GM18498 (cell line): ENCODE measurements at regions not wholly inside any gene's neighbourhood (a gene's known extent, or its start where the extent isn't known, plus 50 kb on each side); places are given as distances from the start of the nearest gene placed in this dataset.

ENCODE experiments used
- ATAC-seq: cut with Tn5 transposase; IDR thresholded peaks from one replicate; pipeline ENCODE4 v1.9.1; 2021; ENCODE audit warnings: mild to moderate bottlenecking, moderate library complexity; ENCODE audit not compliant: unreplicated experiment

GRCh38 chr1:29458737-29459619 is 222.7 kb downstream of the PTPRU start:
- no peak for ATAC-seq

DNA sequence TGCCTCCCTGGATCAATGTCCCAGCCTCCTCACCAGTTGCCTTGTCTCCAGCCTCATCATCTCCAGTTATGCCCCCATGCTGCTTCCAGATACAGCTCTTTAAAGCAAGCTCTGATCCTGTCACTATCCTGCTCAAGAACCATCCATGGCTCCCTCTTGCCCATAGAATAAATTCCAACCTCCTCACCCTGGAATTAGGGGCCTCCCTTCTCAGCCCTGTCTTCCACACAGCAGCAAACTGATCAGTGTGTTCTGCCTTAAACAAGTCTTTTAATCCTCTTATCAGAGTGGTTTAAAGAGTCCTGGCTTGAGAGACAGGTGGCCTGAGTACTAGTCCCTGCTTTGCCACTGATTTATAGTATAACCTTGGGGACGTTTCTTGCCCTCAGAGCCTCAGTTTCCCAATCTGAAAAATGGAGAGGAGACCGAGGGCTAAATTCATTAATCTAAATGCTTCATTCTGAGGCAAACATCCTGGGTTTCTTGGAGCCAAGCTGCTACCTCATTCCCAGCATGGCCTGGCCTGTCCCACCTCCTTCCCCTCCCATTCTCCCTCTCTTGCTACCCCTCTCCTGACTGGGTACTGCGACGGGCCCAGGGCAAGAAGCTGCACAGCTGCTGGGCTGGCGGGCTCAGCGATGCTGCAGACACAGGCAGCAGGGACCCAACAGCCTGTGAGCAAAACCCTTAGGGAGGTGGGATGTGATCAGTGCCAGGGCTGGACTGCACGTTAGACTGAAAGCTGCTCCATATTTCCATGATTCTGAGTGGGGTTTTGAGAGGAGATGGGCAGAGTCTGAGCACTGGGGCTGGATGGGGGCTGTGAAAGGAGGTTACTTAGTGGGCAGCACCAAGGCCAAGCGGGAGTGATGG is 221.4 kb downstream of the PTPRU start:
- no peak for ATAC-seq

DNA sequence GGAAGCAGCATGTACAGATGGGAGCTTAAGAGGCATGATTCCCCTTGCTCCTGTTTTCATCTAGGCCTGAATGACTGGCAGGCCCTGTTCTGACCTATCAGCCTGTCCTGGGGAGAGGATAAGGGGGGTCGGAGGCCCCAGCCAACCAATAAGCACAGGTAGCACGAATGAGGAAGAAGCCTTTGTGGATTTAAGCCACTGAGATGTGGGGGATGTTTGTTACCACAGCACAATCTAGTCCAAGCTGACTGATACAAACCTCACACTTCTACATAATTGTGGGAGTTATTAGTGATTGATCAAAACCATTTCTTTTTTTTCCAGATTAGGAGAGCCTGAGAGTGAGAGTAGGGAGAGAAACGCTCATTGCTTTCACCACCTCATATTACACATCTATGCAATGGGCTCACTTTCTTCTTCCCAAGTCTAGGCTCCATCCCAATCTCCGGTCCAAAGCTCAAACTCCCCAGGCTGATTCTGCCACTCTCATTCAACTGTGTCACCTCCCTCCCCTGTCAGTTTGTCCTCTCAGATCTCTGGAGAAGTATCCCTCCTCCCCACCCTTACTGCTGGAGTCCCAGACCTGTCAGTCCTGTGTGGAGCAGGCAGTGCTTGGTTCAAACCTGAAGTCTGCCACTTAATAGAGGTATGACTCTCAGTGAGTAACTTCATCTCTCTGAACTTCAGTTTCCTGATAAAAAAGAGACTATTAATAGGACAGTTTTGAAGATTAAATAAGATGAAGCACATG is 220.5 kb downstream of the PTPRU start:
- ATAC-seq: no peak

DNA sequence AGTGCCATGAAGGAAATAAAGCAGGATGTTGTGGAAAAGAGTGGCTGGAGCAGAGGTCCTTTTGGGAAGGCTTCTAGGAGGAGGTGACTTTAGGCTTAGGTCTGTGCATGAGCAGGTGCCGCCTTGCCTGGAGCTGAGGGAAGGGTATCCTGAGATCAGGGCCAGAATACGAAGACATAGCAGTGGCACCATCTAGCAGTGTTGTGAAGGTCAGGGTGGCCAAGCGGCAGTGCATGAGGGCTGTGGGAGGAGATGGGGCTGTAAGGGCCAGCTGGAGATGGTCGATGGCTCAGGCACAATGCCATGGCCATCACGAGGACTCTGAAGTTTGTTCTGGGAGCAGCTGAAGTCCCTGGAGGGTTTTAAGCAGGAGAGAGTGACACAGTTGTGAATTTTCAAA is 219.5 kb downstream of the PTPRU start:
- no peak for ATAC-seq

GRCh38 chr1:29454616-29455380 is 218.5 kb downstream of the PTPRU start:
- no peak for ATAC-seq

- no peak for ATAC-seq
These were observed 217.3 kb downstream of the PTPRU start for GRCh38 chr1:29453502-29454240.

DNA sequence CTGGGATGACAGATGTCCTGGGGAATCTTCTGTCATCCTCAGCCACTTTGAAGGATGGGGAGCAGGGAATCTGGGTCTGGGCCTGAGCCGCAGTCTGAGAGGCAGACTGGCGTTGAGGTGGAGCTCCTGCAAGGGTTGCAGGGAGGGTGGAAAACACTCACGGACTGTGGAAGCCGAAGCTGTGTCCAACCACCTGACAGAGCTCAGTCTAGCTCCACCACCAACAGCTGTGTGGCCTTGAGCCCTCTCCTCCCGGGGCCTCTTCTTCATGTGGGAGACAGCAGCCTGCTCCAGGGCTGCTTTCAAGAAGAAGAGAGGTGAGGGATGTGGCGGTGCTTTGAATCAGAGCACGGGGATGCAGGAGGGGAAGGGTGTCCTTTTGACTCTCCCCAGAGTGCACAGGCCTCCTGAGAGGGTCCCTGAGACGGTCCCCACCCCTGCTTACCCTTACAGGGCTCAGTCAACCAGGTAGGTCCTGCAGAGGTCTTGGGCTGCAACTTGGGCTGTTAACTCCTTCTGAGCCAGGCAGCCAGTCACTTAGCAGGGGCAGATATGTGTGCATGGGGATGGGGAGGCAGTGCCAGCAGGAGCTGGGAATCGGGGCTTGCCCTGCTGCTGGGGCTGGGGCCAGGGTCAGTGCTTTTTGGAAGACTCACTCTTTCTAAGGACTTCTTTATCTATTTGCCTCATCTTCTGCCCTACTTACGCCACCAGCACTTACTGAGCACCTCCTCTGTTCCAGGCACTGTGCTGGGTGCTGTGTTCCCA is 216.3 kb downstream of the PTPRU start:
- ATAC-seq: no peak

DNA sequence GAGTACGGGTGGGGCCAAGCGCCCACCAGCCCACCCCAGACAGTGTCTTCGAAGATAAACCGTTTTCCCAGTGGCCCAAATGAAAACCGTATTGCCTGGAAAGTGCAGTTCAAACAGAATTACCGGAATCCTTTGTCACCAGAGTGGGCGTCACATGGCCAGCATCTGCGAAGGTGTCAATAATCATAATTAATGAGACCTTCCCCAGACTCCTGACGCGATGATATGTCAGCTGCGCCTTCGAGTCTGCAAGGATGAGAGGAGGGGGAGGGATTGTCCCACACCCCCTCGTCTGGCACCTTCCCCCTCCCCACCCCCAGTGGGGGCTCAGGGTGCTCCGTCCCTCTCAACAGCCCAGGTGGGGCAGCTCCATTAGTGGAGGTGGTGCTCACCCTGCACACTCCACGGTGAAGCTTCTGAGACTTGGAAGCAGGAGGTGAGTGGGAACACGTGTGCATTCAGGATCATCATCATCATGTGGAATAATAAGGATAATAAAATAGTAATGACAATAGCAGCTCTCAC is 215.1 kb downstream of the PTPRU start:
- no peak for ATAC-seq

DNA sequence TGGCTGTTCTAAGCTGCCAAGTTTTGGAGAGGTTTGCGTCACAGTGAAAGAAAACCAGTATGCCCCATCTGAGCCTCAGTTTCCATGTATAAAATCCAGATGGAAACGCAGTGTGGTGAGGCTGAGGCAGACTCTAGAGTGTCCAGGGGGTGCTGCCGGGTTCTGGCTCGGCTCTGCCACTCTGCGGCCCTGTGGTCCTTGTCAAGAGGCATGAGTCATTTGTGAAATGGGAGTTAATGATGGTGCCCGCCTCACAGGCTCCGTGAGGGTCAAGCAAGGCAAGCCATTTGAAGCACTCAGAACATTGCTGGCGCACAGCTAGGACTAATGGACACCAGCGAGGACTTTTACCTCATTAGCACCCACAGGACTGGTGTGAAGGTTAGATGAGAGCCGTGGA is 214.3 kb downstream of the PTPRU start:
- no peak for ATAC-seq

DNA sequence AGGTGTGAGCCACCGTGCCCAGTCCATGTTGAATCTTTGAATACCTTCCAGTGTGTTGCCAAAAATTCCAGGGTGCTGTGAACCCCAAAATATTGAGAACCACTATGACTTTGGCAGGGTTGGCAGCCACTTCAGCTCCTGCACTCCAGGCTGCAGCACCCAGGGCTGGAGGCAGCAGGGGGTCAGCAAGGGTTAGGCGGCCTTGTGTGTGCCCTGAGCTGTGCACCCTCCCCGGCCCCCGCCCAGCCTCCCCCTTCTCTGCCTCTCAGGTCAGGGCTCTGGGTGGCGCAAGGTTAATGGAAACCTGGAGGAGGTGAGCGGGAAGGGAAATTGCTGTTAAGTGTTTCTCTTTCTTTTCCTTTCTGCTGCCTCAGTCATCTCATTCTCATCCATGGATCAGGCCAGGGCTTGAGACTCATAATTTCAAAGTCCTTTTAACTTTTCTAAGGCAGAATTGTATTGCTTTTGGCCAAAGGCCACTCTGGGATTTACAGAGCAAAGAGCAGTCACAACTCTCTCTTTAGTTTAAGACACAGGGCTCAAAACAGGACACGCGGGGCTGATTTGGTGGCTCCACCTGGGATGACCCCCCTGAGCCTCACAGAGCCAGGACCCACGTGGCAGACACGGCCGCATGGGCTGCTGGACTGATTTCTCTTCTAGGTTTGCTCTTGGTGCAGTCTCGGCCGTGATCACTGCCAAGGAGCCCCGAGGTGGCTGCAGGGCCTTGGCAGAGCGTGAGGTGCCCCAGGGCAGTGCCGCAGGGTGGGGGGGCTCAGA is 212.3 kb downstream of the PTPRU start:
- no peak for ATAC-seq

DNA sequence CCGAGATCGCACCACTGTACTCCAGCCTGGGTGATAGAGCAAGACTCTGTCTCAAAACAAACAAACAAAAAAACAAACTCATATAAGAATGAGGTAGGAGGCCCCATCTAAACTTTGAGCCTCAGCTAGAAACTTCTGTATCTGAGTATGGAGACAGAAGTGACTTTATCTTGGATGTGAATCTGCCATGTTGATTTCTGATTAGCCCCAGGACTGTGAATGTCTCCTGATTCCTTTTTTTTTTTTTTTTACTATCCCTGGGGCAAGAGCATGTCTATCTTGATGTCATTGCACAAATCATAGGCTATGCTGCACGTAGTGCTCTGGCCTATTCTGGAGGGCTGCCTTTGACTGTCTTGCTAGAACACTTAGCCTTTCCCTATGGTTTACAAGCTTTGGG is 211.0 kb downstream of the PTPRU start:
- no peak for ATAC-seq

DNA sequence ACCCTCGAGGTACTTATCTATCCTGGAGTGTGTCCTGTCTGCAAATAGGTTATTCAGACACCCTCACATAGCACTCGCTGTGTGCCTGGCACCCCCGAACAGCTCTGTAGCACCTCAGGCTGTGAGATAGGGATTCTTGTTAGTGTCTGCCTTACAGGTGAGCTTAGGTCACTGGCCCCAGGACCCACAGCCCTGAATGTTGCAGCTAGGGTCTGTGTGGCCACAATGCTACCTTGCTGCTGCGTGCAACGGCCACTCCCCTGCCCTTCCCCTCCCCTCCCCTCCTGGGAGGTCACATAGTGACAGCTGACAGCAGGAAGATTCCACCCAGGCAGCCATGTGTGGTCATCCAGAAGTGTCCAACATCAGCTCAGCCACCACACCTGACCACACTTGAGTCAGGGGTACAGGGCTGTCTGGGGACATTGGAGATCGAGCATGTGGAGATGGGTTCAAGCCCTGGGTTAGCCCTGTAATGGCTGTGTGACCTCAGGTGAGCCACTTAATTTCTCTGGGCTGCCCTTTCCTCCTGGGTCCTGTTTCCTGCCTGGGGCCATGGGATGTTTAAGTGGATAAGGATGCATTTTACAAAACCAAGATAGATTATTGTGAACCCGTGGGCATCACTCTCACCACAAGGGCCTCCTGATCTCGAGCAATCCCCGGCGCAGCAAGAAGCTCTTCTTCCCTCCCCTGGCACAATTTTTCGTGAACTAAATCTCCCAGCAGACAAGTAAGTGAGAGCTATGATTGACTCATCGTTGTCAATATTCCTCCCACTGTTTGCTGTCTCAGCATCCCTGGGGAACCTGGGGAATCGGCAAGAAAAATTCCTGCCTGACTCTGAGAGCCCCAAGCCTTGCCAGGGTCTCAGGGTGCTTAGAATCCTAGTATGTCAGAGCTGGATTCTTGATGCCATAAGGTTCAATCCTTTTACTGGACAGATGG is 208.7 kb downstream of the PTPRU start:
- no peak for ATAC-seq

GRCh38 chr1:29444081-29444715 is 207.9 kb downstream of the PTPRU start:
- no peak for ATAC-seq

- ATAC-seq: no peak
These were observed 205.8 kb downstream of the PTPRU start for GRCh38 chr1:29441916-29442668.

- no peak for ATAC-seq
These were observed 203.3 kb downstream of the PTPRU start for GRCh38 chr1:29439615-29440014.

DNA sequence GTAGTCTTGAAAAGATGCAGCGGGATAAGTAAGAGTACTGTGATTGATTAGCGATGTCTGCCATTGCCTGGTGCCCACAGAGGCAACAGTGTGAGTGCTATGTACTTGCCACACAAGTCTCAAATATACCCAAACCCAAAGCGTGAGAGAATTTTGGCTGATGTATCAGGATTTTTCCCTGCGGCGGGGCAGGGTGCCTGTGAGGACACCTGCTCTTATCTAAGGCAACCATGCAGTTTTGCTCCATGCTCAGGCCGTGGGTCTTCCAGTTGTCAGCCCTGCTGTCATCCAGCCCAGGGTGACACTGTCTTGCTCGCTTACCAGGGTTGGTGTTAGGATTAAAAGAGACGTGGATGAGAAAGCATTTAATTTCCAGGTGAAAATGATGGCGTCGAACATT is 202.7 kb downstream of the PTPRU start:
- no peak for ATAC-seq
